ENCODE measurements at regions not wholly inside any gene's neighbourhood (a gene's known extent, or its start where the extent isn't known, plus 50 kb on each side); places are given as distances from the start of the nearest gene placed in this dataset.

GRCh38 chr15:31727612-31728011, 302.7 kb upstream of the CHRNA7 start:
- POLR2A ChIA-PET = no interaction called here
- TF ChIP-seq CTCF (IDR thresholded peaks at IDR 0.05; ENCODE audit: low read depth, low read length) = no peak
- H3K9me3 ChIP-seq (ENCODE audit: control insufficient read depth, insufficient read depth, low read length) = no peaks in the 10 kb centered on the region

GRCh38 chr15:31732726-31733125, 297.6 kb upstream of the CHRNA7 start:
- ChIA-PET POLR2A (no interaction called here), CTCF (no interaction called here)
- H3K4me3 ChIP-seq (ENCODE audit: low read depth, low read length) = no peak overlapping the region
- no peak overlapping the region for H3K27ac ChIP-seq (ENCODE audit: low read depth, low read length)
- no peaks in the 10 kb centered on the region for H3K9me3 ChIP-seq (ENCODE audit: control insufficient read depth, insufficient read depth, low read length)
- no peak for DNase-seq (ENCODE audit: low read depth, low spot score)
- no peak for TF ChIP-seq CTCF (IDR thresholded peaks at IDR 0.05; ENCODE audit: low read depth, low read length)
- H3K27me3 ChIP-seq (ENCODE audit: control insufficient read depth, insufficient read depth, low read length) = no peaks in the 10 kb centered on the region

More at GRCh38 chr15:31727612-31728011, 302.7 kb upstream of the CHRNA7 start:
- H3K27ac ChIP-seq (ENCODE audit: low read depth, low read length) = no peak overlapping the region
- H3K4me3 ChIP-seq (ENCODE audit: low read depth, low read length) = no peak overlapping the region
- no peaks in the 10 kb centered on the region for H3K27me3 ChIP-seq (ENCODE audit: control insufficient read depth, insufficient read depth, low read length)
- CTCF ChIA-PET = no interaction called here
- no peak for DNase-seq (ENCODE audit: low read depth, low spot score)

GRCh38 chr15:31733424-31733823, 296.9 kb upstream of the CHRNA7 start:
- no peaks in the 10 kb centered on the region for H3K9me3 ChIP-seq (ENCODE audit: control insufficient read depth, insufficient read depth, low read length)
- DNase-seq (ENCODE audit: low read depth, low spot score) = no peak
- CTCF ChIA-PET = no interaction called here
- H3K27me3 ChIP-seq (ENCODE audit: control insufficient read depth, insufficient read depth, low read length) = no peaks in the 10 kb centered on the region
- H3K27ac ChIP-seq (ENCODE audit: low read depth, low read length) = no peak overlapping the region
- no peak overlapping the region for H3K4me3 ChIP-seq (ENCODE audit: low read depth, low read length)
- TF ChIP-seq CTCF (IDR thresholded peaks at IDR 0.05; ENCODE audit: low read depth, low read length) = no peak
- POLR2A ChIA-PET = no interaction called here

GRCh38 chr15:31740203-31740602, 290.1 kb upstream of the CHRNA7 start:
- ChIA-PET POLR2A (no interaction called here), CTCF (no interaction called here)
- DNase-seq (ENCODE audit: low read depth, low spot score) = no peak
- Histone ChIP-seq H3K4me3 (ENCODE audit: low read depth, low read length) (no peak overlapping the region), H3K9me3 (ENCODE audit: control insufficient read depth, insufficient read depth, low read length) (peaks cover 4% of the 10 kb centered on the region; the same call in 1 of the 2 replicates), H3K27me3 (ENCODE audit: control insufficient read depth, insufficient read depth, low read length) (no peaks in the 10 kb centered on the region), H3K27ac (ENCODE audit: low read depth, low read length) (no peak overlapping the region)
- TF ChIP-seq CTCF (IDR thresholded peaks at IDR 0.05; ENCODE audit: low read depth, low read length) = no peak

- H3K9me3 ChIP-seq (ENCODE audit: control insufficient read depth, insufficient read depth, low read length) = no peaks in the 10 kb centered on the region
- ChIA-PET POLR2A (no interaction called here), CTCF (no interaction called here)
- TF ChIP-seq CTCF (IDR thresholded peaks at IDR 0.05; ENCODE audit: low read depth, low read length) = no peak
- no peak overlapping the region for H3K4me3 ChIP-seq (ENCODE audit: low read depth, low read length)
- no peaks in the 10 kb centered on the region for H3K27me3 ChIP-seq (ENCODE audit: control insufficient read depth, insufficient read depth, low read length)
- H3K27ac ChIP-seq (ENCODE audit: low read depth, low read length) = no peak overlapping the region
- DNase-seq (ENCODE audit: low read depth, low spot score) = no peak
Measured at GRCh38 chr15:31745841-31746240, 284.5 kb upstream of the CHRNA7 start.
